HG03280 (cell line): ENCODE measurements at regions not wholly inside any gene's neighbourhood (a gene's known extent, or its start where the extent isn't known, plus 50 kb on each side); places are given as distances from the start of the nearest gene placed in this dataset.

Source experiments
- ATAC-seq: cut with Tn5 transposase; IDR thresholded peaks from one replicate; pipeline ENCODE4 v1.9.1; 2021; ENCODE audit warnings: mild to moderate bottlenecking, moderate library complexity; ENCODE audit not compliant: unreplicated experiment

DNA sequence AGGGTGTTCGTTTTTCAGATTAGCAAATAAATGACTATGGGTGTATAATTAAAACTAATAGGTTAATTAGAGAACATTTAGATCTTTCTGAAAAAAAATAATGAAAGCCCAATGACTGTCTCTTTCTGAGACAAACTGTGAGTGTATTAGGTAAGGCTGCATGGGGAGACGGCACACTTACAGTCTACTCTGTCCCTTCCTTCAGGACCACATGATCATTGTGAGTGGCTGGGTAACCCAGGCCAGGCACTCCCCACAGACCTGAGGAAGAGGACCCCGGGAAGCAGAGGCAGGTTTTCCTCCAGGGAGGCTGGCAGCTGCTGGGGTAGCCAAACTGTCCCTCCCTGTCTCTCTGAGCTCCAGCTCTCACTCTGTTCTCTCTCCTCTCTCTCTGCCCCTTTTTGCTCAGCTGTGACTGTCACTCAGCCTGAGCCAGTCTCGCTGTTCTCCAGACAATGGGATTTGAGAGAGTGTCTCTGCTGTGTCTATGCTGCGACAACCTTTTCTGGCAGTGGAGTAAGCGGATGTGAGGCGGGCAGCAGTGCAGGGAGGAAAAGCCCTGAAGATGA lies 83.1 kb upstream of the NCAM1 start:
- ATAC-seq = no peak

DNA sequence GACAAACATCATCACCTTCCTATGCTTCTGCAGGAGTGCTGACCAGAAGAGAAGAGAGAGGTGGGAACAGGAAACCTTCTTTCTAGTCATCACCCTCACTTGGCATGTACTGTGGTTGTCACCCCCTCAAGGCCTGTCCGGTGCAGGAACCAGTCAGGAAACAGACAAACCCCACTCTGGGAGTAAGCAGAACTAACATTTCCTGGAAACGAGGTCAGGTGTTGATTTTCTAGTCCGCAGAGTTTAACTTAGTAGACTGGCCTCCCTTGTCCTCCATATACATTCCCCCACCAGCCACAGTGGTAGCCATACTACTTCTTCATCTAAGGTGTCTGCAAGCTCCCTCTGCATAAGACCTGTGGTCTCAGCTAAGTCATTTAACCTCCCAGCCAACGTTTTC lies 80.7 kb upstream of the NCAM1 start:
- ATAC-seq = no peak

DNA sequence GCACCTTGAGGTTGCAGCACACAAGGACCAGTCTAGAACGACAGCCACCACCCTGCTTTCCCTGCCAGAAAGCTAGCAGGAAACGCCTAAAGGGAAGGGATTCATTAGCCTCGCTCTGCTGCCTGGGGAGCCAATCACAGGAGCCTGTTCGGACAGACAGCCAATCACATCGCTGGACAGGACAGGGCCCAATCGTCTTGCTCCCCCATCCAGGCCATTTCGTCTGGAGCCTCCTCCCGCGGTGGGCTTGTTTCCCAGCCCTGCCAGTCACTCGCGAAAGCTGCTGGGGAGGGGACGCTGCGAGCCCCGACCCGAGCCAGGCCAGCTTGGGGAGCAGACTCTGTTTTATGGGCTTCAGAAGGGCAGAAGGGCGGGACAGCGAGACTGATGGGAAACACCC lies 79.8 kb upstream of the NCAM1 start:
- ATAC-seq = no peak

DNA sequence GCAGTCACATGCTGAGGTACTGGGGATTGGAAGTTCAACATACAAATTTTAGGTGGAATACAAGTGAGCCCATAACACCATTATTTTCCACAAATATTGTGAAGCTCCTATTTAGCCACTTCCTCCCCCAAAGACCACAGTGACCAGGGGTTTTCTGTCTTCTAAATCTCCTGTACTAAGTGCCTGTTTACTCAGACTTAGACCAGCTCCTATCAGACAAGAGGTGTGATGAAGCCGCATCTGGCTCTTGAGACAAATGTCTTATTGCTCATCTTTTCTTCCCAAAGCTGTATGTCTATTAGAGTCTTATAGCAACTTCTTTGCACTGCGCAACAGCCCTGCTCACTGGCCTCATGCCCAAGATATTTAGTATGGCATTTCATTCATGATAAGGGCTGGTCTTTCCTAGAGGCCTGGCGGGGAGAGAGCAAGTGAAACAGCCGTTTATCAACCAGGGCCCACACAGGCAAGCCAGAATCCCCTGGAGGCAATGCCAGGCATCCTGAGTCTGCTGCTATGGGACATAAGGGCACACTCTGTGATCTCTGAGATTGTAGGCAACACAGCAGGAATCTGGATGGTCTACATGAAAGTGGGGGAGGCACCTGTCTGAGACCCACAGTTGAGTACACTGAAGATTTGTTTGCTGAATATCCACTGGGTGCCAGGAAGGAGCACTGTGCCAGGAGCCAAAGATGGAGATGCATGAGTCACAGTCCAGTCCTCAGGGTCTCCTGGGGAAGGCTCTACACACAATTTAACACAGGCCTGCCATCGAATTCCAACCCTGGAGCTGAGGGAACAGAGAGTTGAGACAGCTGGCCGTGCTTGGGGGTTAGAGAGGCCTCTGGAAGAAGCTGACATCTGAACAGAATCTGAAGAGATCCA lies 78.5 kb upstream of the NCAM1 start:
- ATAC-seq = no peak

DNA sequence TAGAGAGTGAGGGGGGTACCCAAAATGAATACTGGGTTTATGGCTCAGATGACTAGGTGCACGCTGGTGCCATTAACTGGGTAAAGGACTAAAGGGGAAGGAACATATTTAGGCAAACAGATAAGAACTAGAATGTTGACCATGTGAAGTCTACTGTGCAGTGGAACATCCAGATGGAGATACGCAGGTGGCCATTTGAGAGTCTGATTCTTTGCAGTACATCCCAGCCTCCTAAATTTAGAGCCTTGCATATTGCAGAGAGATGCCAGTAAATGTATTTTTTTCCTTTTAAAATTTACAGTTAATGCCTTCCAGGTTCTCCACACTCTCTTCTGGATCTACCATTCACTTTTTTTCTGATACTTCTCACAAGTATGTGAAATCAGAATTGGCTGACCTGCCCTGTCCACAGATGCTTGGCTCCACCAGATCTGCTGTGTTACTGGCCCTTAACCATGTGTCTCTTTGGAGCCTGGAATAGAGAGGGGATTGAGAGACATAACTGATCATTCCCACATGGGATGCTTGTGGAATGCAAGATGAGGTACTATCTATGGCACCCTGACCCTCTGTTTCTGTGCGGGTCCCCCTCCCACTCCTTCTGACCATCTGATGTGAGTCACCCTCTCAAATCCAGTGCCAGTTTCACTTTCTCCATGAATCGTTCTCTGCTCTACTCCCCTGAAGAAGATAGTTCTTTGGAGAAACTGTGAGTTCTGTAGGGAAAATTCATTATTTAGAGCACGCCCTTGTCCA lies 77.0 kb upstream of the NCAM1 start:
- ATAC-seq = no peak

DNA sequence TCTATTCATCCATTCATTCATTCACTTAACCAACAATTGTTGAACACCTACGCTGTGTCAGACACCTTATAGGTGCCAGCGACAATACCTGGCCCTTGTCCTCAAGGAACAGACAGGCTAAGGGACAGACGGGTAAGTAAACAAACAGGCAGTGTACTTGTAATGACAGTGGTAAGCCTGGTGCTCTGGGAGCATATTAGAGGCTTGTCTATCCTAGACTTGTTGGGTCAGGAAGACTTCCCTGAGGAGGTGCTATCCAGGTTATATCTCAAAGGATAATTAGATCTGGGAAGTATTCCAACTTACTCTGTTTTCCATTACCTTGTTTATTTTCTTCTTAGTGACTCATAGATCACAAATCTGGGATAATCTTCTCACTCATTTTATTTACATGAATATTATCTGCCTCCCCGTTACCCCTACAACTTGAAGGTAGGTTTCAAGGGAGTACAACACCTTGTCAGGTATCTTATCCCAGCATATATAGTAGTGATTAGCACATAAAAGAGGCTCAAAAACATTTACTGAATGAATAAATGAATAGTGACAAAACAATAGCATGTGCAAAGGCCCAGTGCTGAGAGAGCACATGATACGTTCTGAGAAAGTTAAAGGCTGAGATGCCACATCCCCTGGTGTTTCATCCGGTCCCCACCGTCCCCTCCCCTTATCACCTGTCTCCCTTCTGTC lies 75.3 kb upstream of the NCAM1 start:
- ATAC-seq = no peak

DNA sequence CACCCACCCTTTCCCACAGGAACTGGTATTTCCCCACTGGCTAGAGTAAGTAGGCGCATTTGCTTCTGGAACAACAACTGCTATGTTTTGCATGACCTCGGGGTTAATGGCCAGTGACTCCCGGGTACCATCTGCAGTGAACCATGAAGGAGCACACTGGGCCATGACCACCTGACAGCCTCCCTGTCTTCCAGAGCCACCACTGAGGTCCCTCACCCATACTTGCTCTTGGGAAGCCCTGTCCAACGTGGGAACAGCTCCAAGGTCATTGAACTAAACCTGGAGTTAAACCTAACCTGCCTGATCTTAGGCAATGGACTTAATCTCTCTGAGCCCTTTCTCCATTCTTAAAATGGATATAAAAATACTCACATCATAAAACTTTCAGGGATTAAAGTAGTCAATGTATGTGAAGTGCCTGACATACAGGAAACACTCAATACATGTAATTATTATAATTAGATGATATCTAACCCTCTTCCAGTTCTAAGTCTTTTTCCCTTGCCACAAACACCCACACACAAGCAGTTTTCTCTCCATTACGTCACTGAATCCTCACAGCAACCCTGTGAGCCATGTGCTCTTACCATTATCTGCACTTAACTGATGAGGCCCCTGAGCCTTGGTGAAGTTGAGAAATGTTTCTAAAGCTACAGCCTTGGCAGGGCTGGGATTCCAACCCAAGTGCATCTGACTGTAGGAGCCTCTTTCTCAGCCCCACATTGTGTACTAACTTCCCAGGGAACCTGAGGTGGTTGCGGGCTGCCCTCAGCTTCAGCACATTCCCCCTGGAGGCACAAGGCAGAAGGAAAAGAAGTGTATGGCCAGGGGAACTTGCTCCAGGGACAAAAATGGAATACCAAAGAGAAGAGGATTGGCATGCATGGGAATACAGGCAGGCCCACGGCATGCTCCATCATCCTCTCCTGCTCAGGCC lies 74.5 kb upstream of the NCAM1 start:
- ATAC-seq = no peak

DNA sequence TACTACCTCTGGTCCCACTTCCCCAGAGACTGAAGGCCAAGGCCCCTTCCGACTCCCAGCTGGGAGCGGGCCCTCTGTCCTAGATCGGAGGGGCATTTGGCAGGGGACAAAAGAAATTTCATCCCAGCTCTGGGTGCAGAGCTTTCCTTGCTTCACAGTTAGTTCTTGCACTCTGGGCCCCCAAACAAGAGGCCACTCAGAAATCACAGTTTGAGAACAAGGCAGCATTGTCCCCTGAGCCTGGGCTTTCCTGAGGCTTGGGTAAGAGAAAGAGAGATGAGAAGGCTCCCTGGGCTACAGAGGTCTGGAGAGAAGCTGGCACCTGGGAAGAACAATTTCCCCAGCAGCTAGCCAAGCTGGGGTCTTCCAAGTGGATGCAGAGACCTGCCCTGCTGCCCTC lies 71.8 kb upstream of the NCAM1 start:
- no peak for ATAC-seq

DNA sequence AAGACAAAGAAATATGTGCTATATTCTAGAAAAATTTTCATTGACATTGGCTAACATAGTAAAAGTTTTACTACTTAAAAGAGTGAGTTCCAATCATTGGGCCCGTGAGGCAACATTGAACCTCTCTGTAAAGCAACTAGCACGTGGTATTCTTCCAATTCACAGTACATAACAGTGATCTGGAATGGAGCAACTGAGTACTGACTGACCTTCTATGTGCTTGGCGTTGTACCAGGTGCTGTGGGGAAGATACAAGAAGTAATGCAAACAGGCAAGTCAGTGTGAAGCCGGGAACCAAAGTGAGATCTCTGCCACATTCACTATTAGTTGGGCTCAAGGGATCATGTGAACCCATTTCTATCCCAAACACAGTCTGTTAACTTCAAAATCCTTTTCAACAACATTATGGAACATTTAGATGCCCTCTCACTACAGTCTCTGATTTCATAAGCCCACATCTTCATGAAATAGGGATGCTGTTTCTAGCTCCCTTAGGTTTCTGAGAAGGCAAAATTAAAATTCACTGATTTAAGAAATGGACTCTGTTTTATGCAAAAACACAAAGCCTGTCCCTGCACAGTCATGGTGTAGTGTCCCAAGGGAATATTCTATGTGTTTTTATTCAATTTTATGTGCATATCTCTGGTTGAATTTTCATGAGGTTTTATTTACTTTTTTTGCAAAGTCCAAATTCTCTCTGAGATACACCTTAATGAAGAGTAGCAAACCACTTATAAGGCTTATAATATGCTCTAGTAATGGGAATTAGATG lies 61.8 kb upstream of the NCAM1 start:
- ATAC-seq = no peak

DNA sequence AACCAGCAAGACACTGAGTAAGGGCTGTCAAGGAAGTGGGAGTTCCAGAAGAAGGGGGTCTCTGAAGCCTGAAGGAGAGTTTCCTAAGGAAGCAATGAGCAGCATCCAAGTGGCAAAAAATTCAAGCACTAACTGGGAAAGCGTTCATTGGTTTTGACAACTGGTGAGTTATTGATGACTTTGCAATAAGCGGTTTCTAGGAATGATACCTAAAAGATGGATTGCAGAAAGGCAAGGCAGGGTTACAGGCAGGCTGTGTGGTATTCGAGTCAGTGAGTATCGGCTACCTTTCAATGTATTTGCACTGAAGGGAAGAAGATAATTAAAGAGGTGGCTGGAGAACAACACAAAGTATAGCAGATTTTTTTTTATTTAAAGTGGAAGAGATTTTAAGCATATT lies 59.3 kb upstream of the NCAM1 start:
- no peak for ATAC-seq

DNA sequence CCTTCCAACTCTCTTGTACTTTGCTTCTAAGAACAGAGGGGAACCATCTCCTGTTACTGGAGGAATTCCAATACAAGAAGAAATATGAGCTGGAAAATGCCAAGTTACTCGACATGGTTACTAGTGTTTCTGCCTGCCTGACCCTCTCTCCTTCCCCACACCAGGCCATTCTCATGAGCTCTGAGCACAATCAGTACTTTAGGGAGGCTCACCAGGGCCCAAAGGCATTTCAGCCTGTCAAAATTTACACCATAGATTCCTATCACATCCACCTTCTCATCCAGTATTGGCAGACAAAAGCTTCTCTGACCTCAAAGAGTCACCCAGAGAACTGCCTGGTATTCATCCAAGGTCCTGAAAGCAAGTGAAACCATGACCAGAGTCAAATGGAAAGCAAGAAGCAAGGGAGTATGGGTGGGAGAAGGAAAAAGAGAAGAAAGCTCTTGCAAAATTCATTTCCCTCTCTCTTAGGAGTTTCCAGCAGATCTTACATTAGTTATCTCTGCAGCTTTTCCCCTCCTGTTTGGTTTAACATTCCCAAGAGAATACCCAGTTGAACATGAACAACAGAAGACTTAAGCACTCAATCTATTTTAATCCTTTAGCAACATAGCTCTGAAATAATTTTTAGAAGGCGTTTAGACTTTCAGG lies 58.7 kb upstream of the NCAM1 start:
- ATAC-seq = no peak

DNA sequence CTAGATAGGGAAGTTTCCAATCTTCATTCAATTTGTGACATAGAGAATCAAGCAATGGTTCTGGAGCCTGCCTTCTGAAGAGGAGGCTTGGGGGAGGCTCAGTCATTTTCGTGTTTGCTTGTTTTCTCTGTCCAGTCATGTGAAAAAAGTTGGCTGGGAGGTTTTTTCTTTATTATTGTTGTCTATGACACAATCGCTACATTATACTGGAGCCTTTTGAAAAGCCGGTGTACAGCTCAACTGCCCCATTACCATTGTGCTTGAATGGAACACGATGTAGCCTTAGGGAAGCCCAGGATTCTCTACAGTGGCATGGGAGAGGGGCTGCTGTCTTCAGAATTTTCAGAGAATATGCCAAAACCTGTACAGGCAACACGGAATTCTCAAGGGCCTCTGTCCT lies 57.9 kb upstream of the NCAM1 start:
- ATAC-seq = no peak

DNA sequence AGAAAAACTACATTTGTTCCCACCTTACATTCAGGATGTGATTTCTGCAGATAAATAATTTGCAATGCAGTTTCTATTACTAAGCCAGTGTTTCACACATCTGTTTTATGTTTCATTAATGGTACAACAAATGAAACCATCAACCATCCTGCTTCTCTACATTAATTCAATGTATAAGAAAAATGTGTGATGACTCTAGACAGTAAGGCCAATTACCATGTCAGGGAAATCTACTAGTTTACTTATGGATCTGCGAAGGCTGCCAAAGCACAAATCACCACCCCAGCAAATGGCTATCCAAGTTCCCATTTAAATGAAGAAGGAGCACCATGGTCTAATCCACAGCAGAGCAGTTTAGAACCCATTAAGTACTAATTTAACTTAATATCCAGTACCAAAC lies 50.1 kb upstream of the NCAM1 start:
- ATAC-seq = no peak
